GM19455 (cell line): ENCODE measurements at regions not wholly inside any gene's neighbourhood (a gene's known extent, or its start where the extent isn't known, plus 50 kb on each side); places are given as distances from the start of the nearest gene placed in this dataset.
"Not testable (repeated sequence)": the region's sequence is repeated elsewhere in the genome, so short reads cannot be mapped to it uniquely, and the experiment has no call there.

Experiments
- ATAC-seq: cut with Tn5 transposase; IDR thresholded peaks from one replicate; pipeline ENCODE4 v1.9.1; 2021; ENCODE audit not compliant: unreplicated experiment

GRCh38 chr2:75834588-75834987 is 123.9 kb upstream of the GCFC2 start:
- ATAC-seq: not testable (repeated sequence)

DNA sequence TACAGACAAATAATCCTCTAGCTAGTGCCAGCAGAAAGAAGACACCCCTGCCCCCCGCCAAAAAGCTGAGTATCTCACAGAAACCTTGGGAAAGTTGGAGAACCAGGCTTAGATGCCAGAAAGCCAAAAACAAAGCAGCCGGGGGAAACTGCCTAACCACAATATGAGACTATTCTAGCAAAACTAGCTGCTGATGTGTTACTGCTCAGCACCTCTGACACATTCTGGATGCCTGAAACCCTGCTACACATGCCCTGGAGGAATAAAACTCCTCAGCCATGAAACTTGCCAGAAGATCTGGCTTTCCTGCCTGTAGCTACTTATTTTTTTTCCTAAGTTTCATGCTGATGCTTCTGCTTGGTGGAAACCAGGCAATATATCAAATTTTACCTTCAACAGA is 122.7 kb upstream of the GCFC2 start:
- ATAC-seq: no peak

GRCh38 chr2:75828826-75829225 is 118.1 kb upstream of the GCFC2 start:
- no peak for ATAC-seq

GRCh38 chr2:75823515-75823914 is 112.8 kb upstream of the GCFC2 start:
- not testable (repeated sequence) for ATAC-seq

DNA sequence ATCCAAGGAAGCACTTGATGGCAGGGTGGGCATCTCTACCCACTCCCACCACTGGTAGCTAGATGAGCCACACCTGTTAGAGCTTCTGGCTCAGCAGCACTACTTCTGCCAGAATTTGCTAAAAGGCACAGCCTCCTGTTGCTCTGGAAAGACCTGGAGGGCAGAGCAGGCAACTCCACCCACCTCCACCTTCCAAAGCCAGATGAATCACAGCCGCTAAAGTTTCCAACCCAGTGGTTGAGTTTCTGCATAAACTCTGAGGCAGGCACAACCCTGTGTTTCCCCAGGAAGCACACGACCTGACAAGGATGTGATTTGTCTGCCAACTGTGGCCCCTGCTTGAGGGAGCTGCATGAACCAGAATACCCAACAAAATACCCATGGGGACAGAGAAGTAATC is 111.6 kb upstream of the GCFC2 start:
- no peak for ATAC-seq

GRCh38 chr2:75820693-75821092 is 110.0 kb upstream of the GCFC2 start:
- ATAC-seq: no peak

GRCh38 chr2:75810611-75811330 is 100.1 kb upstream of the GCFC2 start:
- no peak for ATAC-seq

DNA sequence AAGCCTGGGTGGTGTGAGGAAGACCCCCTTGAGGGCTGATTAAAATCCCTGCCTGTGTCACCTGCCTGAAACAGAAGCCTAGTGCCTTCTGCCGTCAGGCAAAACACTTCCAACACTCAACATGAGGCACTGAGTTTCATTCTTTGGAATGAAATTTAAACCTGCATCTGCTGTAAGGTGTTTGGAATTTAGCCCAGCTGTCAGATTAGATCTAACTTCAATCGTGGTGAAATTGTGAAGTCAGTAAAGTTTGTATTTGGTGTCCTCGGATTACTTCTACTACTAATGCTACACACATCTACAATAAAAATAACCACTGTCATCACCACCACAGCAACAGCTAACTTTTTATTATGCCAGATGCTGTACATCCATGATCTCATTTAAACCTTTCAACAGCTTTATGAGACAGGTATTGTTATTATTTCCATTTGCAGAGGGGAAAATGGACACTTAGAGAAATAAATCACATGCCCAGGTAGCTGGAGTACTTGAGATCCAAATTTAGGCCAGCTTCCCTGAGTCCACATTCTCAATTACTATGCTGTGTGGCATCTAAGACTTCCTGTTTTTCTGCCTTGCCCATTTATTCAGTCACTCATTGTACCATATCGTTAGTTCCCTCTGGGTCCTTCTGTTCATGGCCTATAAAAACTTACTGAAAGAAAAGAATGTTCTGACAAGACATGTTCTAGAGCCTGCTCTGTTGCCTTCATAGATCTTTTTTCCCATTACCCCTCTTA is 98.2 kb upstream of the GCFC2 start:
- ATAC-seq: no peak

- ATAC-seq: no peak
Measured at GRCh38 chr2:75807992-75808391, 97.3 kb upstream of the GCFC2 start.

DNA sequence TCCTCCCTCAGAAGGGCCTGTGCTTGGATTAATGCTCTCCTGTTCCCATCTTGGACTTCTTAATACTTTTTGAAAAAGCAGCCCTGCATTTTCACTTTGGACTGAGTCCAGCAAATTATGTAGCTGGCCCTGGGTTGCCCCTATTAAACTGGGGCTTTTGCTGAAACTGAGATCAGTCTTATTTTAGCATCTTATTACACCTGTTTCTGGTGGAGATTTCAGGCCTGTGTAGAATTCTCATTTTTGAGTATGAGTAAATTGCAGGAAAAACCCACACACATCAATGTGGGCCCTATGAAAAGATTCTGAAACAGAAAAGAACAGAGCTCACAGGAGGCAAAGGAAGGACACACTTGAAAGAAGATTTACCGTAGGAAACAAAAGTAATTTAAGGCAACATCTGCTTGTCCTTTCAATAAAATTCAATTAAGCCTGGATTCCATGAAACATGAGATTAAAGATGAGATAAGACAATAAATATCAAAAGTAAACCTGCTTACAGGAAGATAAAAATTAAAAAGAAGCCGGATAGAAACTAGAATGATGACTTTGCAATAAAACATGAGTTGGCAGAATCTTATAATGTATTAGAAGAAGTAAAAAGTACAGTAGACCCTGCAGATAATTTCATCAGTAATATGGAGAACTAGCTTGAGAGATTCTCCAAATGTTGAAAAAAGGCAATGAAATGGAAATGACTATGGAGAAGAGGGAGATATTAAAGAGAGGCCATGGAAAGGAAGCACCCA is 90.7 kb upstream of the GCFC2 start:
- ATAC-seq: no peak

GRCh38 chr2:75800456-75800855 is 89.7 kb upstream of the GCFC2 start:
- ATAC-seq: peak; percentile 74

DNA sequence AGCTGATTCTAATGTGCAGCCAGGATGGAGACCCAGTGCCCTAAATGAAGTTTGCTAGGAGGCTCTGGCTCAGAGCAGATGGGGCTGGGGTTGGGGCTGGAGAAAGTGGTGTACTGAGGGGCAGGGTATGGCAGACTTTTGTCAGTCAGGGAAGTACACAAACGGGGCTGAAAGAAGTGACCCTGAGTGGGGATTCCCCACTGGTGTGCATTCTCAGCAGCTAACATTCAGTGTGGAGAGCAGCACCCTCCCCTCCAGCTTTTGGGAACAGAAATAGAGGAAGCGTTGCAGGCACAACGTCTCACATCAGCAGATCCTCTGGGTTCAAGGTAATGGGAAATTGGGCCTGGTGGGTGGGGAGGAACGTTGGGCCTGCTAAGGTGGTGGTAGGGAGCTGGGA is 89.1 kb upstream of the GCFC2 start:
- peak; percentile 37 for ATAC-seq

DNA sequence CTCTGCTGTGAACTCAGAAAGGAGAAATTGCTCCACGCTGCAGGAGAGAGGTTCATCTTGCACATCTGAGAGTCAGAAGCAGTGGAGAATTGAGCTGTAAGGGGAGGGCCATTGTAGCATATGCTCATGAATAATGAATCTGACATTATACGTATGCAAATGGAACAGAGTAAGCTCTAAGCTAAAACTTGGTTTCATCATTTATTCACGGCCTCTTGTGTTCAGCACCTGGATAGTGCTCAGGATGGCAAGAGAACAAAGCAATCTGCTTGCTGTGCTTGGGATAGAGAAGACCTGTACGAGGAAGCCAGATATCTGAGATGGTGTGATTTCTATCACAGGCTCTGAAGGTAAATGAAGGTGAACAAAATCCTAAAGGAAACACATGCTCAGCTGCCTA is 87.9 kb upstream of the GCFC2 start:
- no peak for ATAC-seq

- ATAC-seq: no peak
Measured at GRCh38 chr2:75792996-75793395, 82.3 kb upstream of the GCFC2 start.

DNA sequence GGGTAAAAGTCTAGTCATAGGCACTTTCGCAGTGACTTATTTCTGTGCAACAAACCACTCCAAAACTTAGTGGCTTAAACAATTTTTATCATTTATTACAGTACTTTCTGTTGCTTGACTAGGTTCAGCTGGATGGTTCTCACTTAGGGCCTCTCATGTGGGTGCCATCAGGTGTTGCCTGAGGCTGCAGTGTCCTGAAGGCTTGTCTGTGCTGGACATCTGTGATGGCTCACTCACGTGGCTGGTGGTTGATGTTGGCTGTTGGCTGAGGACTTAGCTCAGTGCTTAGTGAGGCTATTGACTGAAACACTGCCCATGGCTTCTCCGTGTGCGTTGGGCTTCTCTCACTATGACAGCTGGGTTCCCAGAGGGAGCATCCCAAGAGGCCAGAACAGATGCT is 81.4 kb upstream of the GCFC2 start:
- no peak for ATAC-seq

- no peak for ATAC-seq
Measured at GRCh38 chr2:75790814-75791467, 80.2 kb upstream of the GCFC2 start.

GRCh38 chr2:75790121-75790813 is 79.6 kb upstream of the GCFC2 start:
- no peak for ATAC-seq

DNA sequence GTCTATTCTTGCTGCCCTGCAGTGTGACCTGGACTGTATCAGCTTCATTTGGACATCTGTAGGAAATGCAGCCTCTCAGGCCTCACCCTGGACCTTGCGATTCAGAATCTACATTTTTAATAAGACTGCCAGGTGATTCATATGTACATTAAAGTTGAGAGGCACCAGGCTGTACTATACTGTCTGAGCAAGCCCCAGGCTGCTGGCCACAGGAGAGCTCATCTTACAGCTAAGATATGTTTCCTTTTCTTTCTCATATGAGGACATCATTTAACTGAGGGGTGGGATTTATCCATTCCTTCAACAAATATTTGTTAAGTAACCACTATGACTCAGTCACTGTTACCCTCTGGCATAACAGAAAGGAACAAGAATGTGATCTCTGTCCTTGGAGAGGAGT is 78.2 kb upstream of the GCFC2 start:
- ATAC-seq: no peak

GRCh38 chr2:75788154-75788553 is 77.4 kb upstream of the GCFC2 start:
- ATAC-seq: no peak

GRCh38 chr2:75787532-75788132 is 76.9 kb upstream of the GCFC2 start:
- ATAC-seq: no peak
